ENCODE measurements at regions not wholly inside any gene's neighbourhood (a gene's known extent, or its start where the extent isn't known, plus 50 kb on each side); places are given as distances from the start of the nearest gene placed in this dataset.

GRCh38 chr13:55090612-55091011 is 2050.1 kb upstream of the PRR20A start:
- Mint-ChIP-seq H3K27me3 (ENCODE audit: low read depth) (no peaks in the 10 kb centered on the region), H3K27ac (ENCODE audit: unreplicated experiment) (no peak overlapping the region), H3K9me3 (no peaks in the 10 kb centered on the region), H3K36me3 (ENCODE audit: low read depth) (no peaks in the 10 kb centered on the region), H3K4me3 (no peak overlapping the region), H3K4me1 (peaks cover 5% of the 10 kb centered on the region)
- TF ChIP-seq CTCF (conservative IDR thresholded peaks at IDR 0.05) = no peak
- no peak for DNase-seq (ENCODE audit: low read depth, low spot score)

GRCh38 chr13:55091172-55091571 is 2049.5 kb upstream of the PRR20A start:
- DNase-seq (ENCODE audit: low read depth, low spot score) = no peak
- Mint-ChIP-seq H3K27me3 (ENCODE audit: low read depth) (no peaks in the 10 kb centered on the region), H3K4me1 (peaks cover 5% of the 10 kb centered on the region), H3K36me3 (ENCODE audit: low read depth) (no peaks in the 10 kb centered on the region), H3K9me3 (no peaks in the 10 kb centered on the region), H3K4me3 (no peak overlapping the region), H3K27ac (ENCODE audit: unreplicated experiment) (no peak overlapping the region)
- no peak for TF ChIP-seq CTCF (conservative IDR thresholded peaks at IDR 0.05)

- no peaks in the 10 kb centered on the region for H3K4me1 Mint-ChIP-seq
- H3K27me3 Mint-ChIP-seq (ENCODE audit: low read depth) = no peaks in the 10 kb centered on the region
- no peak overlapping the region for H3K4me3 Mint-ChIP-seq
- no peaks in the 10 kb centered on the region for H3K36me3 Mint-ChIP-seq (ENCODE audit: low read depth)
- H3K27ac Mint-ChIP-seq (ENCODE audit: unreplicated experiment) = no peak overlapping the region
- no peak for TF ChIP-seq CTCF (conservative IDR thresholded peaks at IDR 0.05)
- no peak for DNase-seq (ENCODE audit: low read depth, low spot score)
- H3K9me3 Mint-ChIP-seq = peaks cover 4% of the 10 kb centered on the region
Measured at GRCh38 chr13:55106509-55106908, 2034.2 kb upstream of the PRR20A start.

GRCh38 chr13:55120631-55121030 is 2020.1 kb upstream of the PRR20A start:
- H3K27me3 Mint-ChIP-seq (ENCODE audit: low read depth) = no peaks in the 10 kb centered on the region
- DNase-seq (ENCODE audit: low read depth, low spot score) = no peak
- H3K4me3 Mint-ChIP-seq = no peak overlapping the region
- no peaks in the 10 kb centered on the region for H3K4me1 Mint-ChIP-seq
- H3K27ac Mint-ChIP-seq (ENCODE audit: unreplicated experiment) = no peak overlapping the region
- no peak for TF ChIP-seq CTCF (conservative IDR thresholded peaks at IDR 0.05)
- no peaks in the 10 kb centered on the region for H3K9me3 Mint-ChIP-seq
- no peaks in the 10 kb centered on the region for H3K36me3 Mint-ChIP-seq (ENCODE audit: low read depth)

GRCh38 chr13:55155046-55155445 is 1985.7 kb upstream of the PRR20A start:
- no peak overlapping the region for H3K27ac Mint-ChIP-seq (ENCODE audit: unreplicated experiment)
- H3K27me3 Mint-ChIP-seq (ENCODE audit: low read depth) = no peaks in the 10 kb centered on the region
- H3K36me3 Mint-ChIP-seq (ENCODE audit: low read depth) = no peaks in the 10 kb centered on the region
- H3K9me3 Mint-ChIP-seq = peaks cover 9% of the 10 kb centered on the region
- DNase-seq (ENCODE audit: low read depth, low spot score) = no peak
- no peak overlapping the region for H3K4me3 Mint-ChIP-seq
- no peaks in the 10 kb centered on the region for H3K4me1 Mint-ChIP-seq
- TF ChIP-seq CTCF (conservative IDR thresholded peaks at IDR 0.05) = no peak

- Mint-ChIP-seq H3K27me3 (ENCODE audit: low read depth) (no peaks in the 10 kb centered on the region), H3K9me3 (peaks cover 5% of the 10 kb centered on the region), H3K36me3 (ENCODE audit: low read depth) (no peaks in the 10 kb centered on the region), H3K4me1 (no peaks in the 10 kb centered on the region), H3K27ac (ENCODE audit: unreplicated experiment) (no peak overlapping the region), H3K4me3 (no peak overlapping the region)
- TF ChIP-seq CTCF (conservative IDR thresholded peaks at IDR 0.05) = no peak
- DNase-seq (ENCODE audit: low read depth, low spot score) = no peak
Measured at GRCh38 chr13:55159765-55160164, 1981.0 kb upstream of the PRR20A start.

All from neural crest cell (in vitro differentiated cells).